ENCODE measurements at regions not wholly inside any gene's neighbourhood (a gene's known extent, or its start where the extent isn't known, plus 50 kb on each side); places are given as distances from the start of the nearest gene placed in this dataset.

DNA sequence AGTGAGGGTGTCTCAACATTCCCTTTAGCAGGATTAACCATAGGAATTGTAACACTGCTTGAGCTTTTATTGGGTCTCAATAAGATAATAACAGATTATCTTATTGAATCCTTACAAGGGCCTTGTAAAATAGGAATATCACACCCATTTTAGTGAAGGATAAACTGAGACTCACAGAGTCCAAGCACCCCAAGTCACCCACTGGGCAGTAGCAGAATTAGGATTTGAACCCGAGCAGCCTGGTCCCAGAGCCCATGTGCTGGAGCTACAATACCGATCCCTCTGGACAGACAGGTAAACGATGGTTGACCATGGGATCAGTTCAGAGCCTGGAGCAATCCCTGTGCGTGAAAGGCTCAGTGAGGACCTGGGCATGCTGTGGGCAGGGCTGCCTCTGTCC, 56.3 kb upstream of the MRPS22 start:
- WGBS (ENCODE audit: extremely low coverage, insufficient read length, low lambda C conversion rate) = no CpG with 5 or more reads among the region's 4 CpGs
- Mint-ChIP-seq H3K36me3 (ENCODE audit: insufficient read depth in 1 of 3, low read depth in 3 of 3) (no peaks in the 10 kb centered on the region), H3K27ac (no peak overlapping the region)

More for the DNA sequence above, 56.3 kb upstream of the MRPS22 start:
- H3K27ac ChIP-seq (ENCODE audit: insufficient read length, low read depth, low read length) = no peak overlapping the region
- H2AK5ac ChIP-seq (ENCODE audit: insufficient read length, low read length) = no peak overlapping the region
- no peaks in the 10 kb centered on the region for H3K4me1 Mint-ChIP-seq
- no peak overlapping the region; the same call in 1 of the 2 replicates for H3K14ac ChIP-seq (ENCODE audit: insufficient read depth, low read length)
- no peaks in the 10 kb centered on the region for H4K20me1 ChIP-seq (ENCODE audit: control insufficient read depth, insufficient read depth, insufficient read length)
- H3K4ac ChIP-seq (ENCODE audit: low read depth, low read length) = no peak overlapping the region
- DNase-seq = no peak
- H3K4me1 ChIP-seq (ENCODE audit: insufficient read depth, low read length) = no peaks in the 10 kb centered on the region
- no peak overlapping the region for H3K18ac ChIP-seq (ENCODE audit: insufficient read length, low read depth, low read length)
- peaks cover 6% of the 10 kb centered on the region; the same call in 1 of the 2 replicates for H3K27me3 Mint-ChIP-seq (ENCODE audit: low read depth)
- H2BK15ac ChIP-seq (ENCODE audit: low read depth, low read length) = no peak overlapping the region
- H3K9me3 Mint-ChIP-seq = no peaks in the 10 kb centered on the region
- TF ChIP-seq, protein P1, sequence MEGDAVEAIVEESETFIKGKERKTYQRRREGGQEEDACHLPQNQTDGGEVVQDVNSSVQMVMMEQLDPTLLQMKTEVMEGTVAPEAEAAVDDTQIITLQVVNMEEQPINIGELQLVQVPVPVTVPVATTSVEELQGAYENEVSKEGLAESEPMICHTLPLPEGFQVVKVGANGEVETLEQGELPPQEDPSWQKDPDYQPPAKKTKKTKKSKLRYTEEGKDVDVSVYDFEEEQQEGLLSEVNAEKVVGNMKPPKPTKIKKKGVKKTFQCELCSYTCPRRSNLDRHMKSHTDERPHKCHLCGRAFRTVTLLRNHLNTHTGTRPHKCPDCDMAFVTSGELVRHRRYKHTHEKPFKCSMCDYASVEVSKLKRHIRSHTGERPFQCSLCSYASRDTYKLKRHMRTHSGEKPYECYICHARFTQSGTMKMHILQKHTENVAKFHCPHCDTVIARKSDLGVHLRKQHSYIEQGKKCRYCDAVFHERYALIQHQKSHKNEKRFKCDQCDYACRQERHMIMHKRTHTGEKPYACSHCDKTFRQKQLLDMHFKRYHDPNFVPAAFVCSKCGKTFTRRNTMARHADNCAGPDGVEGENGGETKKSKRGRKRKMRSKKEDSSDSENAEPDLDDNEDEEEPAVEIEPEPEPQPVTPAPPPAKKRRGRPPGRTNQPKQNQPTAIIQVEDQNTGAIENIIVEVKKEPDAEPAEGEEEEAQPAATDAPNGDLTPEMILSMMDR (conservative IDR thresholded peaks at IDR 0.05) = no peak
- no peaks in the 10 kb centered on the region for H3K23me2 ChIP-seq (ENCODE audit: insufficient read length, low read depth, low read length, poor library complexity, severe bottlenecking)
- H2BK20ac ChIP-seq (ENCODE audit: low read depth, low read length, poor library complexity, severe bottlenecking) = no peak overlapping the region
- no peaks in the 10 kb centered on the region for H3K27me3 ChIP-seq (ENCODE audit: insufficient read depth, low read length)
- no peak overlapping the region for H3K9ac ChIP-seq (ENCODE audit: extremely low read depth, insufficient read length, low read length)
- no peak overlapping the region for H2BK5ac ChIP-seq (ENCODE audit: insufficient read length, low read length)
- H2AFZ ChIP-seq (ENCODE audit: low read length) = no peak overlapping the region
- H3K23ac ChIP-seq (ENCODE audit: insufficient read length, low read depth, low read length) = no peak overlapping the region
- no peaks in the 10 kb centered on the region for H3K79me1 ChIP-seq (ENCODE audit: insufficient read depth, low read depth, low read length, poor library complexity, severe bottlenecking)
- no peak overlapping the region for H3K4me3 Mint-ChIP-seq
- H4K5ac ChIP-seq (ENCODE audit: insufficient read length, low read depth, low read length) = no peak overlapping the region
- no peaks in the 10 kb centered on the region for H3K9me3 ChIP-seq (ENCODE audit: control insufficient read depth, low read depth, low read length)
- no peak overlapping the region for H3K4me2 ChIP-seq (ENCODE audit: insufficient read depth, insufficient read length, low read length)
- no peak overlapping the region for H2BK120ac ChIP-seq (ENCODE audit: low read depth, low read length, poor library complexity, severe bottlenecking)
- no peak overlapping the region for H4K8ac ChIP-seq (replicated peaks; ENCODE audit: insufficient read length, low read depth, low read length)
- no peak overlapping the region for H3T11ph ChIP-seq (ENCODE audit: low read length)
- no peak overlapping the region for H3K56ac ChIP-seq (ENCODE audit: insufficient read length, low read depth, low read length)
- no peak overlapping the region for H4K91ac ChIP-seq (ENCODE audit: insufficient read length, low read depth, low read length)
- H2BK12ac ChIP-seq (ENCODE audit: insufficient read length, low read depth, low read length) = no peak overlapping the region
- no peaks in the 10 kb centered on the region for H3K79me2 ChIP-seq (ENCODE audit: insufficient read depth, low read length)
